HCT116 (cell line): ENCODE measurements at regions not wholly inside any gene's neighbourhood (a gene's known extent, or its start where the extent isn't known, plus 50 kb on each side); places are given as distances from the start of the nearest gene placed in this dataset.

Experiments
- ATAC-seq: fragments of 200-7000 bp; cut with Tn5 transposase; 2 replicates; pipeline ENCODE4 v1.9.1; 2020; ENCODE audit warnings: mild to moderate bottlenecking, moderate library complexity
- BruUV-seq: library from RNA; stranded (reverse); fragments of 400-500 nt; replicated peaks from 2 replicates; lab custom pipeline; 2021; lab: Mats Ljungman, UMichigan
- CTCF ChIA-PET: fragments of 300-600 bp; sonication (Branson Sonifier 250); formaldehyde crosslinking; loops from one replicate; lab custom pipeline; 2021; ENCODE audit warnings: antibody characterized with exemption; lab: Charles Lee
- POLR2A ChIA-PET: fragments of 300-600, 350-600 bp; sonication (Branson Sonifier 250); formaldehyde crosslinking; loops from one replicate; lab custom pipeline; 2021; ENCODE audit warnings: antibody characterized with exemption; lab: Charles Lee
- RAD21 ChIA-PET, 2 experiments: fragments of 300-600 bp; sonication (Branson Sonifier 250); formaldehyde crosslinking; loops; one replicate each; lab custom pipeline; 2023; ENCODE audit warnings: low total read pairs in 2 of 2; ENCODE audit not compliant: uncharacterized antibody in 2 of 2, unreplicated experiment in 2 of 2, low non-redundant PET in 1 of 2; lab: Charles Lee
- DNase-seq: peaks from one replicate; pipeline ENCODE4 v3.0.0-alpha.2; 2010; ENCODE audit warnings: low read depth, low spot score
- H2AFZ ChIP-seq: fragments of 200-600 bp; shearing (Covaris generic), sonication (generic); 2 replicates; pipeline ENCODE4 v1.6.1; 2017; ENCODE audit warnings: low read depth, mixed run types, mixed read lengths, antibody characterized with exemption, low read length; ENCODE audit not compliant: poor library complexity, severe bottlenecking
- H3K27ac ChIP-seq: 2 replicates; pipeline ENCODE4 v1.5.1; 2012; ENCODE audit warnings: low read depth, low read length
- H3K27me3 ChIP-seq: fragments of 200-600 bp; sonication (generic); 2 replicates; pipeline ENCODE4 v1.6.1; 2016; ENCODE audit warnings: mixed run types, low read length, mixed read lengths; ENCODE audit not compliant: insufficient read depth
- H3K36me3 ChIP-seq, 2 experiments: fragments of 200-500 bp in 1 of 2; fragments of 200-600 bp in 1 of 2; sonication (Bioruptor generic) in 1 of 2; sonication (generic) in 1 of 2; 2 replicates each; pipeline versions ENCODE4 v1.5.1 to v1.6.1; 2014 to 2016; ENCODE audit warnings: low read length in 2 of 2, inconsistent platforms in 1 of 2, mixed read lengths in 1 of 2, mixed run types in 1 of 2; ENCODE audit not compliant: insufficient read depth in 2 of 2, control insufficient read depth in 1 of 2
- H3K4me1 ChIP-seq, 2 experiments: fragments of 200-600 bp in 1 of 2; sonication (generic) in 1 of 2; 2 replicates each; pipeline versions ENCODE4 v1.5.1 to v1.6.1; 2012 to 2017; ENCODE audit warnings: low read length in 2 of 2, inconsistent platforms in 1 of 2, mild to moderate bottlenecking in 1 of 2, mixed read lengths in 1 of 2, mixed run types in 1 of 2, moderate library complexity in 1 of 2; ENCODE audit not compliant: insufficient read depth in 2 of 2, control insufficient read depth in 1 of 2
- H3K4me2 ChIP-seq: fragments of 200-600 bp; sonication (generic); 2 replicates; pipeline ENCODE4 v1.6.1; 2017; ENCODE audit warnings: mixed run types, low read length, mixed read lengths
- H3K4me3 ChIP-seq, 2 experiments: fragments of 200-600 bp in 1 of 2; sonication (generic) in 1 of 2; replicated peaks in 1 of 2; 2 replicates each; pipeline ENCODE4 v1.5.1; 2011 to 2016; ENCODE audit warnings: low read length in 2 of 2, control low read depth in 1 of 2, low read depth in 1 of 2, mild to moderate bottlenecking in 1 of 2, mixed read lengths in 1 of 2, mixed run types in 1 of 2
- H3K79me2 ChIP-seq: fragments of 200-600 bp; sonication (generic); 2 replicates; pipeline ENCODE4 v1.6.1; 2017; ENCODE audit warnings: mild to moderate bottlenecking, mixed run types, low read length, moderate library complexity, mixed read lengths; ENCODE audit not compliant: insufficient read depth
- H3K9ac ChIP-seq: fragments of 200-600 bp; sonication (generic); 2 replicates; pipeline ENCODE4 v1.6.1; 2016; ENCODE audit warnings: low read length, mixed read lengths
- H3K9me2 ChIP-seq: fragments of 200-600 bp; sonication (generic), shearing (Covaris generic); 2 replicates; pipeline ENCODE4 v1.6.1; 2017; ENCODE audit warnings: mixed run types, mild to moderate bottlenecking, moderate library complexity; ENCODE audit not compliant: insufficient read depth
- H3K9me3 ChIP-seq, 2 experiments: fragments of 200-500 bp in 1 of 2; fragments of 200-600 bp in 1 of 2; sonication (Bioruptor generic) in 1 of 2; sonication (generic) in 1 of 2; 2 replicates each; pipeline ENCODE4 v1.6.1; 2014 to 2017; ENCODE audit warnings: low read length in 2 of 2, mixed read lengths in 2 of 2, inconsistent platforms in 1 of 2, low read depth in 1 of 2, mild to moderate bottlenecking in 1 of 2, mixed run types in 1 of 2, moderate library complexity in 1 of 2; ENCODE audit not compliant: control insufficient read depth in 1 of 2, insufficient read depth in 1 of 2
- H4K20me1 ChIP-seq: fragments of 200-600 bp; sonication (generic), shearing (Covaris generic); 2 replicates; pipeline ENCODE4 v1.6.1; 2017; ENCODE audit warnings: mixed run types, mild to moderate bottlenecking, moderate library complexity; ENCODE audit not compliant: insufficient read depth
- EZH2phosphoT487 ChIP-seq: fragments of 200-600 bp; IDR thresholded peaks from 2 replicates; pipeline ENCODE4 v1.6.1; 2018; ENCODE audit warnings: antibody characterized with exemption, borderline replicate concordance
- FOSL1 ChIP-seq: IDR thresholded peaks from 2 replicates; pipeline ENCODE4 v1.6.1; 2012; ENCODE audit warnings: low read depth
- POLR2A ChIP-seq: IDR thresholded peaks from 2 replicates; pipeline ENCODE4 v1.7.0; 2011; ENCODE audit warnings: borderline replicate concordance; ENCODE audit not compliant: insufficient read depth, insufficient read length; ENCODE audit errors: extremely low read depth
- POLR2AphosphoS5 ChIP-seq: IDR thresholded peaks from 2 replicates; pipeline ENCODE4 v1.6.1; 2011; ENCODE audit warnings: mild to moderate bottlenecking, low read depth, low read length, moderate library complexity
- SIN3A ChIP-seq: IDR thresholded peaks from 2 replicates; pipeline ENCODE4 v1.6.1; 2012; ENCODE audit warnings: low read depth
- SRF ChIP-seq: IDR thresholded peaks from 2 replicates; pipeline ENCODE4 v1.6.1; 2012; ENCODE audit warnings: low read depth
- YY1 ChIP-seq: IDR thresholded peaks from 2 replicates; pipeline ENCODE4 v1.6.1; 2011; ENCODE audit warnings: low read length, low read depth, moderate library complexity, mild to moderate bottlenecking; ENCODE audit not compliant: insufficient replicate concordance; ENCODE audit errors: extremely low read depth
- ZFX ChIP-seq: fragments of 450-650 bp; IDR thresholded peaks from 2 replicates; pipeline ENCODE4 v1.6.1; 2017
- ZNF274 ChIP-seq: fragments of 200-500 bp; sonication (Bioruptor generic); IDR thresholded peaks from 2 replicates; pipeline ENCODE4 v1.6.1; 2014; ENCODE audit warnings: mild to moderate bottlenecking, low read depth, low read length, inconsistent platforms
- intact Hi-C: fragments of 100-400 bp; cut with micrococcal nuclease; formaldehyde crosslinking; loops from 2 replicates; pipeline ENCODE4 v1.10.0; 2022
- TF ChIP-seq, protein P1 (sequence below), 3 experiments: fragments of 200-600 bp in 1 of 3; sonication (generic) in 1 of 3; IDR thresholded peaks in 2 of 3; conservative IDR thresholded peaks in 1 of 3; 2 replicates each; pipeline ENCODE4 v1.5.1; 2012 to 2017; ENCODE audit warnings: low read depth in 2 of 3, low read length in 2 of 3, antibody characterized with exemption in 1 of 3, borderline replicate concordance in 1 of 3, control low read depth in 1 of 3, mild to moderate bottlenecking in 1 of 3, mixed read lengths in 1 of 3, mixed run types in 1 of 3, moderate library complexity in 1 of 3; ENCODE audit not compliant: insufficient read depth in 1 of 3
- TF ChIP-seq, protein P2 (sequence below): IDR thresholded peaks from 2 replicates; pipeline ENCODE4 v1.6.1; 2012

DNA sequence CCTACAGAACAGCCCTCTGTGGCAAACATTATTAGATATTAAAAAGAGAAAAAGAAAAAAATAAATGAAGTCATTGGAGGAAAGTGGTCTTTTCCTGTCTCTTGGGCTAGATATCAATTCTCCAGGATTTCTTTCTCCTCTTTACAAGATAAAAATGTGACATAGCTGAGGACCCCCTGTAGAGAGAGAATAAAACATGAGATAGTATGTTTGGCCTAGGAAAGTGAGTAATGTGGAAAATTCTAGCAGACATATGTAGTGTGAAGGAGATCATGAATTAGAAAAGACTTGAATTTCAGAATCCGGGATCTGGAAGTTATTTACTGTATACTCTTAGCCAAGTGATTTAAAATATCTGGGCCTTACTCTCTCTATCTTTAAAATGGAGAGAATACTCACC, 823.1 kb downstream of the TLR4 start:
- ChIA-PET POLR2A (no interaction called here), CTCF (no interaction called here), RAD21 (no interaction called here)
- intact Hi-C loops: no loop called here
- TF ChIP-seq, protein P1, sequence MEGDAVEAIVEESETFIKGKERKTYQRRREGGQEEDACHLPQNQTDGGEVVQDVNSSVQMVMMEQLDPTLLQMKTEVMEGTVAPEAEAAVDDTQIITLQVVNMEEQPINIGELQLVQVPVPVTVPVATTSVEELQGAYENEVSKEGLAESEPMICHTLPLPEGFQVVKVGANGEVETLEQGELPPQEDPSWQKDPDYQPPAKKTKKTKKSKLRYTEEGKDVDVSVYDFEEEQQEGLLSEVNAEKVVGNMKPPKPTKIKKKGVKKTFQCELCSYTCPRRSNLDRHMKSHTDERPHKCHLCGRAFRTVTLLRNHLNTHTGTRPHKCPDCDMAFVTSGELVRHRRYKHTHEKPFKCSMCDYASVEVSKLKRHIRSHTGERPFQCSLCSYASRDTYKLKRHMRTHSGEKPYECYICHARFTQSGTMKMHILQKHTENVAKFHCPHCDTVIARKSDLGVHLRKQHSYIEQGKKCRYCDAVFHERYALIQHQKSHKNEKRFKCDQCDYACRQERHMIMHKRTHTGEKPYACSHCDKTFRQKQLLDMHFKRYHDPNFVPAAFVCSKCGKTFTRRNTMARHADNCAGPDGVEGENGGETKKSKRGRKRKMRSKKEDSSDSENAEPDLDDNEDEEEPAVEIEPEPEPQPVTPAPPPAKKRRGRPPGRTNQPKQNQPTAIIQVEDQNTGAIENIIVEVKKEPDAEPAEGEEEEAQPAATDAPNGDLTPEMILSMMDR (IDR thresholded peaks at IDR 0.05 in 2 of 3, conservative IDR thresholded peaks at IDR 0.05 in 1 of 3; ENCODE audit: borderline replicate concordance in 1 of 3, insufficient read depth in 1 of 3, low read depth in 2 of 3, low read length in 2 of 3): no peak
- TF ChIP-seq ZFX: no peak
- no peak for TF ChIP-seq SRF
- no peak for TF ChIP-seq SIN3A
- no peak for TF ChIP-seq FOSL1
- no peak for TF ChIP-seq YY1
- TF ChIP-seq ZNF274: no peak
- TF ChIP-seq EZH2phosphoT487: no peak
- TF ChIP-seq POLR2A: no peak
- TF ChIP-seq POLR2AphosphoS5: no peak
- TF ChIP-seq, protein P2, sequence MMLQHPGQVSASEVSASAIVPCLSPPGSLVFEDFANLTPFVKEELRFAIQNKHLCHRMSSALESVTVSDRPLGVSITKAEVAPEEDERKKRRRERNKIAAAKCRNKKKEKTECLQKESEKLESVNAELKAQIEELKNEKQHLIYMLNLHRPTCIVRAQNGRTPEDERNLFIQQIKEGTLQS: no peak
- no peak overlapping the region for H3K4me2 ChIP-seq
- H3K79me2 ChIP-seq: no peaks in the 10 kb centered on the region
- no peak overlapping the region for H3K9ac ChIP-seq
- no peaks in the 10 kb centered on the region for H3K4me1 ChIP-seq
- H3K36me3 ChIP-seq: no peaks in the 10 kb centered on the region
- H4K20me1 ChIP-seq: no peaks in the 10 kb centered on the region
- no peak overlapping the region for H2AFZ ChIP-seq
- H3K27me3 ChIP-seq: no peaks in the 10 kb centered on the region
- peaks cover 11 to 12% of the 10 kb centered on the region in 2 experiments; a peak in 2 of 4 replicates for H3K9me3 ChIP-seq
- DNase-seq (no peak), ATAC-seq (no peak)
- no peak overlapping the region for H3K27ac ChIP-seq
- no peaks in the 10 kb centered on the region for H3K9me2 ChIP-seq
- no TSS peak for BruUV-seq
- H3K4me3 ChIP-seq: no peak overlapping the region
